Middle frontal gyrus (tissue), 1 donor: ENCODE measurements at regions not wholly inside any gene's neighbourhood (a gene's known extent, or its start where the extent isn't known, plus 50 kb on each side); places are given as distances from the start of the nearest gene placed in this dataset.
"Not testable (repeated sequence)": the region's sequence is repeated elsewhere in the genome, so short reads cannot be mapped to it uniquely, and the experiment has no call there.

Source experiments
- DNase-seq: peaks from one replicate; pipeline ENCODE4 v3.0.0-alpha.2; 2015; ENCODE audit warnings: low spot score; ENCODE audit errors: extremely low spot score

DNA sequence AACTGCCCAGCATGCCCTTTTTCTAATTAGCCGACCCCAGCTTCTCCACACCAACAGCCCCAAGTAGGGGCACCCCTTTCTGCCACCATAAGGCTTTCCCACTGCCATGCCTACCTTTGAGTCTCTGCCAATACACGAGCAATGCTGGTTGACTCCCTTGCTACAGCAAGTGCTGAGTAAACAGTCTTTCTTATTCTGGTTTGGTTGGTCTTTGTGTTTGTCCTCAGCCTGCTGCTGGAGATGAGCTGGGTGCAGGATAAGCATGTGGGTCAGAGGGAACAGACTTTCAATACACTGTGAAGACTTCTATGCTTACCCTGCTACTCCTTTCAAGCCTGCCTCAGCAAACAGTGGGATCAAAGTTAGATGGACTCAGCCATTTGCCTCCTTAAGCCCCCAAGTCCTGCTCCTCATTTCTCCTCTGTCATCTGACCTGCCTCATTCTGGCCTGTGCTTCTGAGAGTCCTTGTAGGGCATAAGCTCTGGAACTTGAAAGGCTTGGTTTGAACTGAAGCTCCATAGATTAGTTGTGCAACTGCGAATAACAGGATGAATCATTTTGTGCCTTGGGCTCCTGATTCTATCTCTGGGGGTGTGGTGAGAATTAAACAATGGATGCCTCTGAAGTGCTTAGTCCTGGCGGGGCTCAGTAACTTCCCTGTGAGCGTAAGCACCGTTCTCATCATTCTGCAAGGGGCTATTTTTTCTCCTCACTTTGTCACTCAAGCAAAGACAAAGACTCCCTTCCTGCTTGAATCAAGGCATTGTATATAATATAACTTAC lies 533.8 kb upstream of the DPP6 start:
- DNase-seq = no peak

DNA sequence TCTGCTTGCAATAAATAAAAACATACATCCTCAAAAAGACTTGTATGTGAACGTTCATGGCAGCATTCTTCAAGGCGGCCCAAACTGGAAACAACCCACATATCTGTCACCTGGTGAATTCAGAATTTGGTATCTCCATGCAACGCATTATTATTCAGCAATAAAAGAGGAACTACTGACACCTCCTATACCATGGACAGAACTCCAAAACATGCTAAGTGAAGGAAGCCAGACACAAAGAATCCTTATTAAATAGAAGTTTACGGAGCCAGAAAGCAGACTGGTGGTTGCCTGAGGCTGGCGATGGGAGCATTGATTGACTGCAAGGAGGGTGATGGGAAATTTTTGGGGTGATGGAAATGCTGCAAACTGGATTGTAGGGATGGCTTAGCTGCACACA lies 530.8 kb upstream of the DPP6 start:
- no peak for DNase-seq

DNA sequence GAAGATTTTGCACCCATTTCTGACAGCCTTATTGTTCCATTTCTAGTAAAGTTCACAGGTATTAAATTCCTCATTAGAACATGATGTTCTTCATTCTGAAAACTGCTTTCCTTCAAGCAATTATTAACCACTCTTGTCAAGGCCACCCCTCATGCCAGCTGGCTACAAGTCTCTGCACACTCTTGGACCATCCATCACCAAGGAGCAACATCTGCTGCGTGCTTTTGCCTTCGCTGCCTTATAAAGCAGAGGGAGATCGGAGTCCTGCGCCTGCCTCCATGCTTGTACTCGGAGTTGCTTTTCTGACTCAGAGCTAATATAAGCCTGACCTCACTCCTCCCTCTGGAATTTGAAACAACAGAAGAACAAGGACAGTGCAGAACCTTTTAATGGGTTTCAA lies 529.9 kb upstream of the DPP6 start:
- no peak for DNase-seq

DNA sequence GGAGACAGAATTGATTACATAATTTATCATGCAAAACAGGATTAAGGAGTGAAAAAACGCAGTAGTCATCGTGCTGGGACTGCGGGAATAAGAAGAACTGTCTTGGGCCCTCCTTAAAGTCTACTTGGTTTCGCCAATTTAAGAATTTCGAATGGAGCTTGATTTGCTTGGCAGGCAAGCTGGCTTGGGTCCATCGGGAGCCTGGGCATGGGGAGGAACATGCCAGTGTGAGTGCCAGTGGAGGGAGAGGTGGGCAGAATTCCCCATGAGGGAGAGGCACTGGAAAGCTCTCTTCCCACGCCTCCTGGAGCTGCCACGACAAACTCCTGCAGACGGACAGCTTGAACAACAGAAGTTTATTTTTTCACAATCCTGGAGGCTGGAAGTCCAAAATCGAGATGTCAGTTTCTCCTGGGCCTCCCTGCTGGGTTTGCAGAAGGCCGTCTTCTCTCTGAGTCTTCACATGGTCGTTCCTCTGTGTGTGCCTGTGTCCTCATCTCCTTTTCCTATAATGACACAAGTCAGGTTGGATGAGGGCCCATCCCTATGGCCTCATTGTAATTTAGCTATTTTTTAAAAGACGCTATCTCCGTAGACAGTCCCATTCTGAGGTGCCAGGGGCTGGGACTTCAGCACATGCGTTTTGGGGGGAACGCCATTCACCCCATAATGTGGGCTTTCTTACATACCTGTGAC lies 528.7 kb upstream of the DPP6 start:
- DNase-seq = no peak

DNA sequence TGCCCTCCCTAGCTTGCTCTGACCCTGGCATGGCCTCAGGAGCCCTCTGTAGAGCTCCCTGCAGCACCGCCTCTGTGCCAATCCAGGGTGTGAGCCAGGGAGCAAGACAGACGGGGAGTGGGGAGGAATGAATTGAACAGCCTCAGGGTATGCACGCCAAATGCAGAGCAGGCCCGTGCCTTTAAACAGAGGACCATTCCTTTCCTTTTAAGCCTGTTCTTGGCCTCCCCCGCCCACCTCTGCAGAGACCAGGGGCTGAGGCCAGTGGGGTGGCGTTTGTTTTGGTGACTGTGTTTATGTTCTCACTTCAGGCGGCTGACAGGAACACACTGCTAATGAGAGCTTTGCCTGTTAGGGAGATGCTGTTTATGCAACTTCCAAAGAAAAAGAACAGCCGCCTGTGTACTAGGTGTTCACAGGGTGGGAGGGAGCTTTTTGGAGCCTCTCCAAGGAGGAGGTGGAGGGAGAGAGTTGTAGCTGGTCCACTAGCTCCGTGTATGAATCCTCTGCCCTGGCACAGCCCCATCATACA lies 528.1 kb upstream of the DPP6 start:
- DNase-seq = no peak

DNA sequence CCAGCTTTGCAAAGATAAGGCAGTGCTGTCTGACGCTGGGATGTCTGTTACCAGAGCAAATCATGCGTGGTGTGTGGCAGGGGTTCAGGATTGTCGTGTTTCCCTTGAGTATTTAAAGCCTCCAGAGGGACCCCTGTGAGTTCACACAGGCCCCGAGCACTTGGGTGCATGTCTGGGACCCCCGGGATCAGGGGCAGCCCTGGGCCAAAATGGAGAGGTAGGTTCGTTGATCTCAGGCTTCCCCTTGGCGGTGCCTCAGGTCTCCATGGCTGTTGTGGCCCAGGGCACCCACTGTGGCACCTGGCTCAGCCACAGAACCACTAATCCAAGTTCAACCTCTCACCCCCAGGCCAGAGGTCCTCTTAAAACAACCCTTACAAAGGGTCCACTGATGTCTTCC lies 523.1 kb upstream of the DPP6 start:
- no peak for DNase-seq

DNA sequence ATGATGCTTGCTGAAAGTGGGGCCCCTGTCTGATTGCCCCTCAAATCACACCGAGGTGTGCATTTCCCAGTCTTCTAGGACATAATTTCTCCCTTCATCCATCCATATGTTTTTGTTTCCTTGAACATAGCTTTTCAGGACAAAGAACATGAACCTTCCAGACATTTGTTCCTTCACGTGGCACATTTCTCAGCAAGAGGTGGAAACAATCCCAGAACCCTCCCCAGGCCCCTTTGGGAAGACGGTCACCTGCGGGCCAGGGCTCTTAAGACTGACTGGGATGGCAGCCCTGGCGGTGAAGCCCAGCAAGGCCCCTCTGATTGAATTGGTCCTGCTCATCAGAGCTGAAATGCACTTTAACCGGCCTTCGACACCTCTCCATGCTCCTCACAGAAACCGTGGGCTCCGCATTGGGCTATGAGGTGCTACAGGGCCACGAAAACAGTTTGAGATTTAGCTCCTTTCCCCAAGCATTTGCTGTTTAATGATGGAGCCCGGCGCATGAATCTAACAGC lies 522.5 kb upstream of the DPP6 start:
- no peak for DNase-seq

DNA sequence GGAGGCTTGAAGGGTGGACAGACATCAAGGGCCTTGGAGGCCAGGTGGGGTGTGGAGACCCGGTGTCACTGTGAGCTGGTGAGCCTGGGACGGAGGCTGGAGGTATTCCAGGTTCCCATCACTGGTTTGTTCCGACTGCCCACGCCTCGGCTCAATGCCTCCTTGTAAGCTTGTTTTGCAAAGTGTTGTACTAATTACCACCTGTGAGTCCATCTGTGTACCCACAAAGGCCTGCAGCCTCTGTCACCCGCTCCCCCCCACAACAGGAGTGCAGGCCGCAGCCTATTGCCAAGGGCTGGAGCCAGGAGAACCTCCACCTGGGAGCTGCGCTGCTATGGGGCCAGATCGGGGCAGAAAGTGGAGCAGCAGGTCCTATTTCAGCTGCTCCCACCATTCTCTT lies 521.8 kb upstream of the DPP6 start:
- no peak for DNase-seq

DNA sequence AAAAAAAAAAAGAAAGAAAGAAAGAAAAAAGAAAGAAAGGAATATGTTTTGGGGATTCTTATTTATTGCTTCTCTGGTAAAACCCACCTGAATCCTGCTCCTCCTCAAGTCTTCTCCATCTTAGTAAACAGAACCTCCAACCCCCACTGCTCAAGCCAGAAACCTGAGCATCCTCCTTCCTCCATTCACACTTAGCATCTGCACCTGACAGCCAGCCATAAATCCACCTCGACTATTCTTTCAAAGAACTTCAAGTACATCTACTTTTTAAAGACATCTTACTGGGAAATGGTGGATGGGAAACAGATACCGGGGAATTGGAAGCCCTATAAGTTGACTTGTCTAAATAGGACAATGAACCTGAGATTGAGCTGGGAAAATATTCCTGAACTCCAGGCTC lies 519.9 kb upstream of the DPP6 start:
- DNase-seq = no peak

DNA sequence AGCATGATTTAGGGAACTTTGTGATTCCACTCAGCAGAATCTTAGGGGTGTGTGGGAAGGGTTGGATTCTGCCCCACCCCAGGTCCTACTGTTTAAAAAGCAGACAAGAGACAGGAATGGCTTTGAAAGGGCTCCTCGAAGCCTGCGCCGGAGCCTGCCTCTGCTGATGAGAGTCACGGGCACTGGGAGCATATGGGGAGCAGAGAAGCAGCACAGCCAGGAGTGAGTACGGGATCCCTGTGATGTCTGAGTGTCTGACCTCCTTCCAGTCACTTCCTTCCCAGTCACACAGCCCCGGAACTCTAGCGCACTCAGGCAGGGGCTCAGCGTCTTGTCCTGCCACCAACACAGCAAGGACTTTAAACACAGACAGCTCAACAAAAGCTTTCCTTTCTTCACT lies 514.9 kb upstream of the DPP6 start:
- no peak for DNase-seq

DNA sequence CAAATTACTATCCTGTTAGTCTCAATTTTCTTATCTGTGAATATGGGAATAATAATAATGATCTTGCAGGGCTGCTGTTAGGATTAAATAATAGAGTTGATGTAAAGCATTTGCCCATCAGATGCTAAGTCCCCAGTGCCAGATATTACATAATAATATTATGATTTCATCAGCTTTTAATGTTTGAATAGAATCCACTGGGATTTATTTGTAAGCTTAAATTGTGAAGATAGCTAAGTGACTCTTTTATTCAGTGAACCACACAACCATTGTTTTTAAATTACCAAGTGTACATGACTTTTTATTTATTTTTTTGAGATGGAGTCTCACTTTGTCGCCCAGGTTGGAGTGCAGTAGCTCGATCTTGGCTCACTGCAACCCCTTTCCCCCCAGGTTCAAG lies 510.3 kb upstream of the DPP6 start:
- no peak for DNase-seq

DNA sequence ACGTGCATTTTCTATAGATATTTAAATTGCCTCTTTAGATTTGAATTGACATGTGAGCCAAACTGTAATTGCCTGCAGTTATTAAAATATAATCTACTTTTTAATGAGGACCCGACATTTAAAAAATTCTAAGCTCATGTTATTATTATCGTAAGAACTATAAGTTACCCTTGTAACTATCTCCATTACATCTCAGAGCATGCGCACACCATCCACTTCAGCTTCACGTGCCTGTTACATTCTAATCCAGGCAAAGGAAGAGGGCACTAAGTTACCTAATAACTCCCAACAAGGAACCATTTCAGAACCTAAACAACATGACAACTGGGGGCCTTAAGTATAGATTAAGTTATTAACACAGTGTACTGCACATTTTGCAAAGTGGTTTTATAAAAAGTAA lies 509.0 kb upstream of the DPP6 start:
- no peak for DNase-seq

DNA sequence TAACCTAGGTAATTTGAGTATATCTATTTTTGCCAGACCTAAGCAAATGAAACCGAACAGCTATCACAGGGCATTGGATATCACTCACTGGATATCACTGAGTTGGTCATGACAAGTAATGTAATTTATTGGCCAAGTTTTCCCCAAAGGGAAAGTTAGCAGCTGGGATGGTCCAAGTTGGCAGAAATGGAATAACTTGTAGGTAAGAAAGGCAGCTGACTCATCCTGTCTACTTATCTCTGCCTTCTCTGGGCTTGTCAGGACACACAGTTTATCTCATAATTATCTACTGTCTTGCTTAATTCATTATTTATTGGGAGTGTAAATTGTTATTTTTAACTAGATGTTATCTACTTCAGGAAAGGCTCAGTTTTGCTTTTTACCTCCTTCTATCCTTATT lies 502.0 kb upstream of the DPP6 start:
- no peak for DNase-seq

DNA sequence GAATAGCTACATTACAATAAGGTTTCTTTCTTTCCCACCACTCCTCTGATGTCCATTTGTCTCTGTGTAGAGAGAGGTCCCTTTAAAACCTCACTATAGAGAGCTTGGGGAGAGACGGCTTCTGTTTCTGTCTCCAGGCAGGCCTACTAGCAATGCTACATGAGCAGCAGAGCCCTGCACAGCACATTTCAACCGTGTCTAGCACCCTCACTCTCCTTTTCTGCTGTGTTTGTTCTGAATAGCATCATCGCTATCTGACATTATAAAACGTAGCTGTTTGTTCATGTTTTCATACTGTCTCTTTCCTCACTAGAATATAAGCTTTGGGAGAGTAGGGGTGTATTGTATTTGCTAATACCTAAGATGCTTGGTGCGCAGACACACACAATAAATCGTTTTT lies 487.8 kb upstream of the DPP6 start:
- no peak for DNase-seq

DNA sequence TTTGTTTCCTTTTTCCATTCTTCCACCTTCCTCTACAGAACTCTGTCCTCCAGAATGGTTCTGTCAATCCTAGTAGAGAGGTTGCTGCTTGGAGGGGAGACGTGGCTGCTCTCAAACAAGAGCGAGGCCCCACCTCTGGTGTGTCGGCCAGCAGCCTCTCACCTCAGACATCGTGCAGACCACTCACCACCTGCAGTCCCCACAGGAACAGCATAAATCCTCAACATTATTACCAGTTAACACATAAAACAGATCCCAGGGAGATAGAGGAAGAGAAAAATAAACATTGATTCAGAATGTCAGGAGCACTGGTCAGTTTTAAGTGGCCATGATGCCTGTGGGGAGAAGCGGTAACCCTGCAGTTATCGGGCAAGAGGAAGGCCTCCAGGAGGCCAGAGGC lies 485.9 kb upstream of the DPP6 start:
- no peak for DNase-seq

DNA sequence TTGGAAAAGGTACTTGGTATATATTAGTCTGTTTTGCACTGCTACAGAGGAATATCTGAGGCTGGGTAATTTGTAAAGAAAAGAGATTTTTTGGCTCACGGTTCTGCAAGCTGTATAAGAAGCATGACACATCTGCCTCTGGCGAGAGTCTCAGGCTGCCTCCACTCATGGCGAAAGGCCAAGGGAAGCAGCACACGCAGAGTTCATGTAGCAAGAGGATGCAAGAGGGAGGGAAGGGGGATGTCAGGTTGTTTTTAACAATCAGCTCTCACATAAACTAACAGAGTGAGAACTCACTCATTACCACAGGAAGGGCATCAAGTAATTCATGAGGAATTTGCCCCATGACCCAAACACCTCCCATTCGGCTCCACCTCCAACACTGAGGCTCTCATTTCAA lies 484.8 kb upstream of the DPP6 start:
- no peak for DNase-seq

DNA sequence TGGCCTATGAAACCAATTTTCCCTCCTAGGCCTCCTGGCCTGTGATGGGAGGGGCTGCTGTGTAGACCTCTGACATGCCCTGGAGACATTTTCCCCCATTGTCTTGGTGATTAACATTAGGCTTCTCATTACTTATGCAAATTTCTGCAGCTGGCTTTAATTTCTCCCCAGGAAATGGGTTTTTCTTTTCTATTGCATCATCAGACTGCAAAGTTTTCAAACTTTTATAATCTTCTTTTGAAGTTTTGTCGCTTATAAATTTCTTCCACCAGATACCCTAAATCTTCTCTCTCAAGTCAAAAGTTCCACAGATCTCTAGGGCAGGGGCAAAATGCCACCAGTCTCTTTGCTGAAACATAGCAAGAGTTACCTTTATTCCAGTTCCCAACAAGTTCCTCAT lies 482.7 kb upstream of the DPP6 start:
- not testable (repeated sequence) for DNase-seq

DNA sequence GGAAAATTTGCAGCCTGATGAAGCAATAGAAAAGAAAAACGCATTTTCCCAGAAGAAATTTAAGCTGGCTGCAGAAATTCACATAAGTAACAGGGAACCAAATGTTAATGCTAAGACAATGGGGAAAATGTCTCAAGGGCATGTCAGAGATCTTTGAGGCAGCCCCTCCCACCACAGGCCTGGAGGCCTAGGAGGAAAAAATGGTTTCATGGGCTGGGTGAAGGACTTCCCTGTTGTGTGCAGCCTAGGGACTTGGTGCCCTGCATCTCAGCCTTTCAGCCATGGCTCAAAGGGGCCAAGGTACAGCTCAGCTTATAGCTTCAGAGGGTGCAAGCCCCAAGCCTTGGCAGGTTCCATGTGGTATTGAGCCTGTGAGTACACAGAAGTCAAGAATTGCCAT lies 476.1 kb upstream of the DPP6 start:
- DNase-seq = no peak

DNA sequence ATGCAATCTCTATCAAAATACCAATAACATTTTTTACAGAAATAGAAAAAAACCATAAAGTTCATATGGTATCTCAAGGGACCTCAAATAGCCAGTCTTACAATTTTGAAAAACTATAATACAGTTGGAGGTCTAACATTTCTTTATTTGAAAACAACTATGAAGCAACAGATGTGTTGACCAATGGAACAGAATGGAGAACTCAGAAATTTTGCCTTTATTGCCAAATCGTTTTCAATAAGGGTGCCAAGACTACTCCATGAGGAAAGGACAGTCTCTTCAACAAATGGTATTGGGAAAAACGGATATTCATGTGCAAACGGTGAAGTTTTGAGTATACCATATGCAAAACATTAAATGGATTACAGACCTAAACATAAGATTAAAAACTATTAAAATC lies 470.8 kb upstream of the DPP6 start:
- no peak for DNase-seq

DNA sequence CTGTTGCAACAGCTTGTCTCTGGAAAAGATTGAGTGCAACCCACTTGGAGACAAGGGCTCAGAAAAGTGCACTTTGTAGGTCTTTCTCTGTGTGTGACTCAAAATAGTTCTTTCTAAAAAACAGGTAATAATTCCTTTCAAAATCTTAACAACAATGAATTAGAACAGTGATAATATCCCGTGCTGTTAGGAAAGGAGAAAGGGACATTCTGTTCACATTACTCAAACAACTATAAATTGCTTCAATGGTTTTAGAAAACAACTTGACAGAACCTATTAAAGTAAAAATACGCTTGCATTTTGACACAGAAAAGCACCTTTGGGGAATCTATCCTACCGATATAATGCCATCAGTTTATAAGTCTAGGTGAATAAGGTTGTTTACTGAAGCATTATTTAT lies 468.1 kb upstream of the DPP6 start:
- no peak for DNase-seq

DNA sequence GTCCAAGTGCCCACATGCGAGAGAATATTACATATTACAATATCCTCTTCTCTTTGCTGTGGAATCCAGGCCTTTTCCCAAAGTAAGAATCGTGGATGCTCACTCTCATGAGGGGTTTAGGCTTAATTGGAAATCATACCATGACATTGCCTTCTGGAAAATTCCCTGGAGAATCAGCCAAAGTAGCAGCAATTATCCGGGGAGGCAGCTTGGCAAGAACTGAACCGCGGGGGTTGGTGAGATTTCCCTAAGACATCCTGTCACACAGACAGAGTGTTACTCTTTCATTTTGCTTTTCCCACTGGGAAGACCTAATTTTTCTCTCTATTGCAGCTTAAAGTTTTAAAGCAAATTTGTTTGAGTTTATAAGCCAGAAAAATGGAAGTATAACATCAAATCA lies 463.6 kb upstream of the DPP6 start:
- no peak for DNase-seq

DNA sequence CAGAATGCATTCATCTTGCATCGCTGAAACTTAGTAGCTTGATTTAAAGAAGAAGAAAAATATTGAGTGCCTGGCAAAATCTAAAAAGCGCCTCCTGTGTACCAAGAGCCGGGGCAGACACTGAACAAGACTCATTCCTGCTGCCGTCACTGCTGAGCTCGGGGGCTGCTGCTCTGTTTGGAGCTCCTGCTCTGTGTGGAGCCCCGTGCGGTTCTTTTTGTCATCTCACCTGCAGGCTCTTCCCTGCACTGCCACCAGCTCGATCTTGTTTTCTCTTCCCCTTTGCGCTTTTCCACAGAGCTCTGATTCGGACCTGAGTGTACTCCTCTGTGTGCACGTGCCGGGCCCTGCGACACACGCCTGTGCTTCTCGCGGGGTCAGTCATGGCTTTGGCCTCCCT lies 462.1 kb upstream of the DPP6 start:
- no peak for DNase-seq

DNA sequence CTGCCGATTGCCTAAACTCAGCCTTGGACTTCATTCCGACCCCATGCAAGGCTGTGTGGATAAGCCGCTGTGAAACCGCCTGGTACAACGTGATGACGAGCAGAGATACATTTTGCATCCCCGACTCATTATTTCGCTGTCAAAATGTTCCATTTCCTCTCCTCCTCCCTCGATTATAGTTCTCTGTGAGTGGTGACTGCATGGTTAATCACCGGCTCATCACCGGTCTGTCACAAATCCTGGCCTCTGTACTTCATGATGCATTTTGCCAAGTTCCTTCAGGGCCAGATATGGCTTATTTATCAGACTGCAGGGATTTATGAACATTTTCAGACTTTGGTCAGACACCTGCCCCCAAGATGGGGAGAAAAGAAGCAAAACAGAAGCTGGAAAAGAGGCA lies 461.6 kb upstream of the DPP6 start:
- no peak for DNase-seq
